IPS-15b (cell line): ENCODE measurements at regions not wholly inside any gene's neighbourhood (a gene's known extent, or its start where the extent isn't known, plus 50 kb on each side); places are given as distances from the start of the nearest gene placed in this dataset.

ENCODE experiments used
- H3K27me3 ChIP-seq: one replicate; pipeline ENCODE4 v1.6.1; 2013; ENCODE audit warnings: low read length; ENCODE audit not compliant: control insufficient read depth, insufficient read depth
- H3K36me3 ChIP-seq: one replicate; pipeline ENCODE4 v1.6.1; 2013; ENCODE audit warnings: low read length; ENCODE audit not compliant: control insufficient read depth, insufficient read depth
- H3K4me1 ChIP-seq: one replicate; pipeline ENCODE4 v1.6.1; 2013; ENCODE audit warnings: mild to moderate bottlenecking, low read length; ENCODE audit not compliant: control insufficient read depth, insufficient read depth
- H3K4me3 ChIP-seq: one replicate; pipeline ENCODE4 v1.5.1; 2013; ENCODE audit warnings: low read depth, low read length
- H3K9ac ChIP-seq: one replicate; pipeline ENCODE4 v1.6.1; 2013; ENCODE audit warnings: low read depth, mild to moderate bottlenecking, low read length
- H3K9me3 ChIP-seq: one replicate; pipeline ENCODE4 v1.6.1; 2013; ENCODE audit warnings: mild to moderate bottlenecking, low read length; ENCODE audit not compliant: control insufficient read depth, insufficient read depth

- no peaks in the 10 kb centered on the region for H3K4me1 ChIP-seq
- no peaks in the 10 kb centered on the region for H3K27me3 ChIP-seq
- H3K9ac ChIP-seq = no peak overlapping the region
- no peaks in the 10 kb centered on the region for H3K36me3 ChIP-seq
- no peak overlapping the region for H3K4me3 ChIP-seq
- no peaks in the 10 kb centered on the region for H3K9me3 ChIP-seq
These were observed 95.8 kb upstream of the STEAP4 start for GRCh38 chr7:88402529-88402928.

GRCh38 chr7:88401009-88401623, 94.4 kb upstream of the STEAP4 start:
- H3K36me3 ChIP-seq = no peaks in the 10 kb centered on the region
- no peaks in the 10 kb centered on the region for H3K27me3 ChIP-seq

GRCh38 chr7:88399696-88400240, 93.1 kb upstream of the STEAP4 start:
- no peaks in the 10 kb centered on the region for H3K4me1 ChIP-seq
- H3K9ac ChIP-seq = no peak overlapping the region
- H3K27me3 ChIP-seq = no peaks in the 10 kb centered on the region
- no peaks in the 10 kb centered on the region for H3K36me3 ChIP-seq
- H3K4me3 ChIP-seq = no peak overlapping the region
- H3K9me3 ChIP-seq = no peaks in the 10 kb centered on the region

More at GRCh38 chr7:88401009-88401623, 94.4 kb upstream of the STEAP4 start:
- Histone ChIP-seq H3K9ac (no peak overlapping the region), H3K4me1 (no peaks in the 10 kb centered on the region), H3K4me3 (no peak overlapping the region), H3K9me3 (no peaks in the 10 kb centered on the region)

GRCh38 chr7:88399036-88399435, 92.3 kb upstream of the STEAP4 start:
- Histone ChIP-seq H3K9me3 (no peaks in the 10 kb centered on the region), H3K27me3 (no peaks in the 10 kb centered on the region), H3K4me3 (no peak overlapping the region), H3K36me3 (no peaks in the 10 kb centered on the region), H3K4me1 (no peaks in the 10 kb centered on the region), H3K9ac (no peak overlapping the region)

GRCh38 chr7:88398459-88398858, 91.8 kb upstream of the STEAP4 start:
- Histone ChIP-seq H3K9me3 (no peaks in the 10 kb centered on the region), H3K4me3 (no peak overlapping the region), H3K27me3 (no peaks in the 10 kb centered on the region), H3K36me3 (no peaks in the 10 kb centered on the region), H3K9ac (no peak overlapping the region), H3K4me1 (no peaks in the 10 kb centered on the region)

GRCh38 chr7:88396948-88397322, 90.2 kb upstream of the STEAP4 start:
- Histone ChIP-seq H3K27me3 (no peaks in the 10 kb centered on the region), H3K4me3 (no peak overlapping the region), H3K9me3 (no peaks in the 10 kb centered on the region), H3K9ac (no peak overlapping the region), H3K36me3 (no peaks in the 10 kb centered on the region), H3K4me1 (no peaks in the 10 kb centered on the region)

- Histone ChIP-seq H3K9ac (no peak overlapping the region), H3K36me3 (no peaks in the 10 kb centered on the region), H3K27me3 (no peaks in the 10 kb centered on the region), H3K4me3 (no peak overlapping the region), H3K9me3 (no peaks in the 10 kb centered on the region), H3K4me1 (no peaks in the 10 kb centered on the region)
These were observed 89.7 kb upstream of the STEAP4 start for GRCh38 chr7:88396295-88396947.

- no peaks in the 10 kb centered on the region for H3K9me3 ChIP-seq
- no peaks in the 10 kb centered on the region for H3K27me3 ChIP-seq
- no peak overlapping the region for H3K4me3 ChIP-seq
- H3K4me1 ChIP-seq = no peaks in the 10 kb centered on the region
- H3K9ac ChIP-seq = no peak overlapping the region
- H3K36me3 ChIP-seq = no peaks in the 10 kb centered on the region
These were observed 89.0 kb upstream of the STEAP4 start for GRCh38 chr7:88395715-88396114.

GRCh38 chr7:88391247-88391646, 84.6 kb upstream of the STEAP4 start:
- H3K9me3 ChIP-seq = no peaks in the 10 kb centered on the region
- no peak overlapping the region for H3K9ac ChIP-seq
- H3K4me3 ChIP-seq = no peak overlapping the region
- H3K27me3 ChIP-seq = no peaks in the 10 kb centered on the region
- H3K36me3 ChIP-seq = no peaks in the 10 kb centered on the region
- H3K4me1 ChIP-seq = peaks cover 6% of the 10 kb centered on the region

GRCh38 chr7:88387368-88387767, 80.7 kb upstream of the STEAP4 start:
- Histone ChIP-seq H3K27me3 (no peaks in the 10 kb centered on the region), H3K4me1 (peaks cover 6% of the 10 kb centered on the region), H3K9me3 (no peaks in the 10 kb centered on the region), H3K4me3 (no peak overlapping the region), H3K9ac (no peak overlapping the region), H3K36me3 (no peaks in the 10 kb centered on the region)

- Histone ChIP-seq H3K4me1 (peaks cover 6% of the 10 kb centered on the region), H3K27me3 (no peaks in the 10 kb centered on the region), H3K36me3 (no peaks in the 10 kb centered on the region), H3K4me3 (no peak overlapping the region), H3K9me3 (no peaks in the 10 kb centered on the region), H3K9ac (no peak overlapping the region)
These were observed 80.0 kb upstream of the STEAP4 start for GRCh38 chr7:88386665-88387156.

GRCh38 chr7:88377434-88377833, 70.7 kb upstream of the STEAP4 start:
- Histone ChIP-seq H3K27me3 (no peaks in the 10 kb centered on the region), H3K36me3 (no peaks in the 10 kb centered on the region), H3K9ac (no peak overlapping the region), H3K9me3 (no peaks in the 10 kb centered on the region), H3K4me3 (no peak overlapping the region), H3K4me1 (peaks cover 2% of the 10 kb centered on the region)
